H1 (cell line): ENCODE measurements at regions not wholly inside any gene's neighbourhood (a gene's known extent, or its start where the extent isn't known, plus 50 kb on each side); places are given as distances from the start of the nearest gene placed in this dataset.
A peak's percentile ranks its signal among the peaks of the same experiment; 100 is the strongest.

ENCODE experiments used
- CTCF ChIA-PET: fragments of 300-600 bp; sonication (Branson Sonifier 250); formaldehyde crosslinking; loops from one replicate; lab custom pipeline; 2021; ENCODE audit not compliant: partially characterized antibody; lab: Charles Lee
- POLR2A ChIA-PET: fragments of 300-600 bp; sonication (Branson Sonifier 250); formaldehyde crosslinking; loops from one replicate; lab custom pipeline; 2021; ENCODE audit warnings: inconsistent platforms; ENCODE audit not compliant: partially characterized antibody; lab: Charles Lee
- DNase-seq, 2 experiments: peaks; one replicate each; pipeline versions ENCODE4 v3.0.0 to v3.0.0-alpha.2; 2010 to 2022; ENCODE audit warnings: low spot score in 2 of 2, low read depth in 1 of 2, mixed read lengths in 1 of 2
- FAIRE-seq: peaks from 2 replicates; lab custom pipeline; 2011; peaks lifted over from hg19 to GRCh38; lab: Jason Lieb, UNC
- H2AFZ ChIP-seq: 2 replicates; pipeline ENCODE4 v1.8.1; 2012; ENCODE audit warnings: low read length, inconsistent platforms
- H2AK5ac ChIP-seq: 2 replicates; pipeline ENCODE4 v1.6.1; 2013; ENCODE audit warnings: low read depth, low read length
- H2BK120ac ChIP-seq: replicated peaks from 2 replicates; pipeline ENCODE3; 2013; ENCODE audit warnings: low read depth, low read length, inconsistent platforms
- H2BK12ac ChIP-seq: 2 replicates; pipeline ENCODE4 v1.6.1; 2013; ENCODE audit warnings: low read depth, low read length
- H2BK15ac ChIP-seq: 2 replicates; pipeline ENCODE4 v1.6.1; 2013; ENCODE audit warnings: low read length
- H2BK20ac ChIP-seq: 2 replicates; pipeline ENCODE4 v1.6.1; 2013; ENCODE audit warnings: low read length
- H2BK5ac ChIP-seq: 2 replicates; pipeline ENCODE4 v1.6.1; 2013; ENCODE audit warnings: low read depth, low read length
- H3K14ac ChIP-seq: 2 replicates; pipeline ENCODE4 v1.6.1; 2013; ENCODE audit warnings: inconsistent platforms; ENCODE audit not compliant: insufficient read length
- H3K18ac ChIP-seq: 2 replicates; pipeline ENCODE4 v1.6.1; 2013; ENCODE audit warnings: low read length; ENCODE audit errors: extremely low read depth
- H3K23ac ChIP-seq: 2 replicates; pipeline ENCODE4 v1.6.1; 2013; ENCODE audit warnings: inconsistent platforms; ENCODE audit not compliant: insufficient read length
- H3K23me2 ChIP-seq: 2 replicates; pipeline ENCODE4 v1.6.1; 2013; ENCODE audit warnings: low read depth, low read length
- H3K27ac ChIP-seq: 2 replicates; pipeline ENCODE4 v1.6.1; 2011; ENCODE audit warnings: low read depth, low read length, inconsistent platforms
- H3K27me3 ChIP-seq, 4 experiments: replicated peaks in 1 of 4; 1 replicate in 1 of 4; 2 replicates in 3 of 4; pipeline versions ENCODE4 v1.6.1 to v1.8.1; 2011 to 2013; ENCODE audit warnings: low read length in 3 of 4, mild to moderate bottlenecking in 3 of 4, inconsistent platforms in 2 of 4, mixed read lengths in 2 of 4, moderate library complexity in 1 of 4; ENCODE audit not compliant: control insufficient read depth in 3 of 4, insufficient read depth in 3 of 4; ENCODE audit errors: extremely low read depth in 1 of 4
- H3K36me3 ChIP-seq, 4 experiments: 2 replicates each; pipeline versions ENCODE4 v1.6.1 to v1.8.1; 2011 to 2013; ENCODE audit warnings: mild to moderate bottlenecking in 4 of 4, low read length in 3 of 4, moderate library complexity in 2 of 4, control low read depth in 1 of 4, inconsistent platforms in 1 of 4; ENCODE audit not compliant: insufficient read depth in 4 of 4, control insufficient read depth in 2 of 4
- H3K4ac ChIP-seq: replicated peaks from 2 replicates; pipeline ENCODE3; 2013; ENCODE audit warnings: low read length, low read depth, mixed read lengths, inconsistent platforms; ENCODE audit not compliant: insufficient read length
- H3K4me1 ChIP-seq, 4 experiments: replicated peaks in 1 of 4; 1 replicate in 1 of 4; 2 replicates in 3 of 4; pipeline versions ENCODE4 v1.6.1 to v1.8.1; 2011 to 2013; ENCODE audit warnings: low read length in 3 of 4, inconsistent platforms in 2 of 4, mixed read lengths in 1 of 4; ENCODE audit not compliant: insufficient read depth in 4 of 4, control insufficient read depth in 3 of 4
- H3K4me2 ChIP-seq, 2 experiments: 2 replicates each; pipeline versions ENCODE4 v1.6.1 to v1.8.1; 2011 to 2013; ENCODE audit warnings: low read depth in 2 of 2, low read length in 2 of 2, control low read depth in 1 of 2, inconsistent platforms in 1 of 2, mild to moderate bottlenecking in 1 of 2; ENCODE audit not compliant: insufficient read depth in 1 of 2
- H3K4me3 ChIP-seq, 4 experiments: fragments of 200-600, 300-600 bp in 1 of 4; sonication (generic), shearing (Covaris generic), sonication (Bioruptor Twin) in 1 of 4; 2 replicates each; pipeline versions ENCODE4 v1.5.1 to v1.8.1; 2011 to 2016; ENCODE audit warnings: low read length in 4 of 4, low read depth in 3 of 4, control low read depth in 2 of 4, inconsistent platforms in 2 of 4, mild to moderate bottlenecking in 2 of 4, mixed read lengths in 1 of 4, moderate library complexity in 1 of 4; ENCODE audit not compliant: insufficient read depth in 2 of 4; ENCODE audit errors: extremely low read depth in 1 of 4
- H3K56ac ChIP-seq: replicated peaks from 2 replicates; pipeline ENCODE3; 2013; ENCODE audit warnings: low read depth, mild to moderate bottlenecking, mixed read lengths, low read length, inconsistent platforms; ENCODE audit not compliant: insufficient read length
- H3K79me1 ChIP-seq: 2 replicates; pipeline ENCODE4 v1.6.1; 2013; ENCODE audit warnings: low read depth, low read length, control low read depth
- H3K79me2 ChIP-seq, 2 experiments: 2 replicates each; pipeline versions ENCODE4 v1.6.1 to v1.8.1; 2012 to 2013; ENCODE audit warnings: low read length in 2 of 2, mild to moderate bottlenecking in 2 of 2, inconsistent platforms in 1 of 2; ENCODE audit not compliant: insufficient read depth in 2 of 2, control insufficient read depth in 1 of 2
- H3K9ac ChIP-seq, 4 experiments: replicated peaks in 1 of 4; 1 replicate in 1 of 4; 2 replicates in 3 of 4; pipeline versions ENCODE4 v1.6.1 to v1.8.1; 2011 to 2013; ENCODE audit warnings: low read depth in 3 of 4, low read length in 3 of 4, control low read depth in 2 of 4, mild to moderate bottlenecking in 2 of 4, moderate library complexity in 2 of 4, inconsistent platforms in 1 of 4; ENCODE audit errors: extremely low read depth in 1 of 4
- H3K9me3 ChIP-seq, 2 experiments: 2 replicates each; pipeline versions ENCODE4 v1.6.1 to v1.8.1; 2012 to 2013; ENCODE audit warnings: mild to moderate bottlenecking in 2 of 2, moderate library complexity in 2 of 2, control low read depth in 1 of 2, inconsistent platforms in 1 of 2, low read depth in 1 of 2, low read length in 1 of 2, mixed read lengths in 1 of 2; ENCODE audit not compliant: insufficient read depth in 2 of 2
- H4K20me1 ChIP-seq, 2 experiments: replicated peaks in 1 of 2; 2 replicates each; pipeline versions ENCODE3 to v1.8.1; 2011 to 2013; ENCODE audit warnings: inconsistent platforms in 2 of 2, low read length in 2 of 2, mild to moderate bottlenecking in 1 of 2; ENCODE audit not compliant: insufficient read depth in 2 of 2, control insufficient read depth in 1 of 2
- H4K5ac ChIP-seq: 2 replicates; pipeline ENCODE4 v1.6.1; 2013; ENCODE audit warnings: low read length, low read depth, mixed read lengths, inconsistent platforms; ENCODE audit not compliant: insufficient read length
- H4K8ac ChIP-seq: 2 replicates; pipeline ENCODE4 v1.8.0; 2013; ENCODE audit warnings: mild to moderate bottlenecking, moderate library complexity, low read length, inconsistent platforms; ENCODE audit not compliant: insufficient read depth; ENCODE audit errors: extremely low read depth
- H4K91ac ChIP-seq: replicated peaks from 2 replicates; pipeline ENCODE3; 2013; ENCODE audit warnings: low read length, mixed read lengths, inconsistent platforms; ENCODE audit not compliant: insufficient read length
- BRCA1 ChIP-seq: IDR thresholded peaks from 2 replicates; pipeline ENCODE4 v1.6.1; 2012; ENCODE audit warnings: low read depth, low read length, improper control_type of control experiment
- CREB1 ChIP-seq: IDR thresholded peaks from 2 replicates; pipeline ENCODE4 v1.6.1; 2012; ENCODE audit warnings: inconsistent platforms
- CTCF ChIP-seq, 3 experiments: IDR thresholded peaks; 1 replicate in 2 of 3; 2 replicates in 1 of 3; pipeline versions ENCODE4 v1.5.1 to v1.6.1; 2011; ENCODE audit warnings: low read length in 3 of 3, mild to moderate bottlenecking in 3 of 3, inconsistent platforms in 2 of 3, low read depth in 1 of 3, moderate library complexity in 1 of 3; ENCODE audit not compliant: insufficient read depth in 1 of 3; ENCODE audit errors: control extremely low read depth in 1 of 3
- RAD21 ChIP-seq, 2 experiments: IDR thresholded peaks in 1 of 2; conservative IDR thresholded peaks in 1 of 2; 2 replicates each; pipeline ENCODE4 v1.6.1; 2011; ENCODE audit warnings: low read depth in 2 of 2, low read length in 2 of 2, improper control_type of control experiment in 1 of 2, inconsistent platforms in 1 of 2, mild to moderate bottlenecking in 1 of 2, moderate library complexity in 1 of 2
- RNF2 ChIP-seq: fragments of 200-900, 300-1000 bp; sonication (generic); IDR thresholded peaks from 2 replicates; pipeline ENCODE4 v1.7.1; 2016; ENCODE audit warnings: borderline replicate concordance, low read depth, mild to moderate bottlenecking, antibody characterized with exemption, low read length; ENCODE audit not compliant: poor library complexity, severe bottlenecking; ENCODE audit errors: missing control alignments
- SIRT6 ChIP-seq: IDR thresholded peaks from one replicate; pipeline ENCODE4 v1.7.1; 2012; ENCODE audit warnings: low read length, inconsistent platforms
- TAF7 ChIP-seq: optimal IDR thresholded peaks from 2 replicates; pipeline ENCODE3; 2011; ENCODE audit warnings: low read depth, mild to moderate bottlenecking, inconsistent platforms, low read length, moderate library complexity, borderline replicate concordance
- WGBS, 2 experiments: shearing (Covaris generic) in 1 of 2; methylation state at CpG; one replicate each; pipeline versions ENCODE4 v1.1.6 to v1.1.7; 2013 to 2015; ENCODE audit warnings: low lambda C conversion rate in 2 of 2, mixed read lengths in 2 of 2, inconsistent platforms in 1 of 2, low coverage in 1 of 2, missing lambda C conversion rate in 1 of 2; ENCODE audit not compliant: insufficient replicate concordance in 2 of 2, insufficient coverage in 1 of 2, insufficient read length in 1 of 2; ENCODE audit errors: extremely low coverage in 1 of 2, missing lambda C conversion rate in 1 of 2; 5-methylcytosine and 5-hydroxymethylcytosine counted together
- TF ChIP-seq, protein P1 (sequence below): IDR thresholded peaks from 2 replicates; pipeline ENCODE4 v1.6.1; 2012; ENCODE audit warnings: inconsistent platforms

DNA sequence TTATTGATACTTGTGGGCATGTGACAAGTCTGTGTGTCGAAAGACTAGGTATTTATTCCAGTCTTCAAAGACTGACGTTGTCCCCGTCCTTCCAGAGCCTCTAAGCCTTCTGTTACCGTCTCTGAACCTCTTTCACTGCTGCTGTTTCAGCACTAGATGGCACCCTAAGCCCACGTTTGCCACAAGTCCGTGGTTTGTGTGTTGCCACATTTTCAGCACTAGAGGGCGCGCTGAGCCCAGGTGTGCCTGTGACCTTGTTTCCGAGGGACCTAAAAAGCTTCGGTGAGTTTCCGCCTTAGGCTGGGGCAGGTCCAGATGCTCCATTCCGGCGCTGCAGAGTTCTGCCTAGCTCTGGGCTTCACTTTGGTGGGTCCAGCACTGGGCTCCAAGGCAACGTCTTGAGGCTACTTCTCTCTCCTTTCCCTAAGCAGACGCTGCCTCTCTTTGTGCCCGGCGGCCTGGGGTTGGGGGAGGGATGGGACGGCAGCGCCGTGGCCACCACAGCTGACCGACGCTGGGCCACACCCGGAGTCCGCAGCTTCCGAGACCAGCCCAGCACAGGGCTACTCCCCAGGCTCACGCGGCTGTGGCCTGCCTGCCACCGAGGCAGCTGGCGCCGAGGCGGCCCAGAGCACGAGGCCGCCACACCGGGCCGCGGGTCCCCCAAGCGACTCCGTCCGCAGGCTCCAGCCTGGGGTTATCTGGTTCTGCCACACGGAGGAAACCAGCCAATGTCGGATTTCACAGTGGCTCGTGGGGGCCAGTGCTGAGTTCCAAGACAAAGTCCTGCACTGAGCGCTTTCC, 520.2 kb downstream of the REEP3 start:
- no peaks in the 10 kb centered on the region for H3K79me1 ChIP-seq
- H3K14ac ChIP-seq = no peak overlapping the region
- H4K5ac ChIP-seq = no peak overlapping the region
- H4K91ac ChIP-seq = peak overlapping the region; percentile 79
- peak overlapping the region; percentile 60; the same call in 1 of the 2 replicates for H2BK5ac ChIP-seq
- H3K23ac ChIP-seq = no peak overlapping the region
- peak overlapping the region; percentile 29; the same call in 1 of the 2 replicates for H2BK15ac ChIP-seq
- no peak overlapping the region for H3K27ac ChIP-seq
- H3K36me3 ChIP-seq = no peaks in the 10 kb centered on the region; a peak in 1 of 8 replicates
- ChIA-PET POLR2A (no interaction called here), CTCF (interaction anchor here (0.5 to 3.0 kb wide), 48 partner anchors 9 to 1319 kb away, joined by 3 to 17 read pairs (median 4); no protein-coding TSS in a partner anchor)
- H2BK12ac ChIP-seq = 0 out of 2 replicates have a peak overlapping the region, but pooled peaks have one; percentile 34
- peak overlapping the region; percentile 14 for H3K4ac ChIP-seq
- DNase-seq = peak; percentile 84 to 92
- no peak overlapping the region for H3K56ac ChIP-seq
- peak overlapping the region; percentile 6 for H4K8ac ChIP-seq
- no peaks in the 10 kb centered on the region for H4K20me1 ChIP-seq
- H3K4me2 ChIP-seq = no peak overlapping the region
- H3K4me3 ChIP-seq = no peak overlapping the region
- H3K79me2 ChIP-seq = no peaks in the 10 kb centered on the region
- no peaks in the 10 kb centered on the region; a peak in 1 of 7 replicates for H3K4me1 ChIP-seq
- WGBS, 2 experiments = 60% methylated on average over 24 of the region's 43 CpGs; no CpG with 5 or more reads in 1 of the 2 experiments
- H2BK120ac ChIP-seq = no peak overlapping the region
- H3K18ac ChIP-seq = no peak overlapping the region; the same call in 1 of the 2 replicates
- FAIRE-seq = peak; percentile 99
- H2BK20ac ChIP-seq = no peak overlapping the region
- no peaks in the 10 kb centered on the region for H3K23me2 ChIP-seq
- no peak overlapping the region for H3K9ac ChIP-seq
- no peaks in the 10 kb centered on the region for H3K27me3 ChIP-seq
- H2AFZ ChIP-seq = peak overlapping the region; percentile 57; the same call in 1 of the 2 replicates
- H3K9me3 ChIP-seq = no peaks in the 10 kb centered on the region
- H2AK5ac ChIP-seq = no peak overlapping the region
- TF ChIP-seq CTCF (IDR thresholded peaks at IDR 0.05; ENCODE audit: control extremely low read depth in 1 of 3, insufficient read depth in 1 of 3, low read depth in 1 of 3, low read length in 3 of 3) = peak; percentile 98 to 100 (median 100)
- TF ChIP-seq, protein P1, sequence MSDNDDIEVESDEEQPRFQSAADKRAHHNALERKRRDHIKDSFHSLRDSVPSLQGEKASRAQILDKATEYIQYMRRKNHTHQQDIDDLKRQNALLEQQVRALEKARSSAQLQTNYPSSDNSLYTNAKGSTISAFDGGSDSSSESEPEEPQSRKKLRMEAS = peak; percentile 42
- no peak for TF ChIP-seq TAF7
- no peak for TF ChIP-seq RNF2
- peak; percentile 50; the same call in 1 of the 2 replicates for TF ChIP-seq CREB1
- no peak for TF ChIP-seq SIRT6
- peak; percentile 44; the same call in 1 of the 2 replicates for TF ChIP-seq BRCA1
- peak; percentile 100 for TF ChIP-seq RAD21 (IDR thresholded peaks at IDR 0.05 in 1 of 2, conservative IDR thresholded peaks at IDR 0.05 in 1 of 2; ENCODE audit: low read depth in 2 of 2, low read length in 2 of 2)
